ENCODE measurements at regions not wholly inside any gene's neighbourhood (a gene's known extent, or its start where the extent isn't known, plus 50 kb on each side); places are given as distances from the start of the nearest gene placed in this dataset.
"Not testable (repeated sequence)": the region's sequence is repeated elsewhere in the genome, so short reads cannot be mapped to it uniquely, and the experiment has no call there.

DNA sequence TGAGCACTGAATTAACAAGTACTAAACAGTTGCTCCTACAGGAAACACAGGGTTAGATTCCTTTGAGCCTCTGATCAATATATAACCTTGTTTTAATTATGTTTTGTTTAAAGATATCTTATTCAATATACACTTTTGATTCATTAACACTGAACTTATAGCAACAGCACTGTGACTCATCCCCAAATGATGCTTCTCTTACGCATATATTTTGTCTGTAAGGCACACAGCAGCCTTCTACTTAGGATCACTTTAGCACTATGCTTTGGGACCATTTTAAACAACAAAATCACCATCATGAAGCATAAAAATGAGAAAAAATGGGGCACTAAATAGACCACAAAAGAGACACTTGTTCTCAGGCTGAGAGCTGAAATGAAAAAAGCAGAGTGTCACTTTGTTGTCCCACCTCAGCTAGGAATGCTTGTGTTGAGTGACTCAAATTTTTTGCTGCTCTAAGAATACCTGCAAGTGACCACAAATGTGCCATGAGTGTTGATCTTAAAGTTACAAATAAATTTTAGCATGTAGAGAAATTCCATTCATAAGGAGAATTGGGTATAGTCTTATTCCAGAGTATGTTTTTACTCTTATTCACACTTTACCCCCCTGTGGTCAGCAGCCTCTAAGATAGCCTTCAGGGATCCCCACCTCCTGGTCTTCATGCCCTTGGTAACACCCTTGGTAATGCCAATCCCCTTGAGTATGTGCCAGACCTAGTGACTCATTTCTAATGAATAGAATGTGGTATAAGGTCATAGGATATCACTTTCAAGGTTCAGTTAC is 252.7 kb upstream of the IL12B start:
- H3K27me3 Mint-ChIP-seq (ENCODE audit: low read depth), result no peaks in the 10 kb centered on the region
- intact Hi-C loops (cut with micrococcal nuclease), result no loop called here
- peaks cover 3% of the 10 kb centered on the region for H3K9me3 Mint-ChIP-seq
- no peak for DNase-seq
- no peaks in the 10 kb centered on the region for H3K36me3 Mint-ChIP-seq (ENCODE audit: low read depth)
- no peaks in the 10 kb centered on the region for H3K4me1 Mint-ChIP-seq (ENCODE audit: low read depth)
- H3K4me3 Mint-ChIP-seq, result no peak overlapping the region
- H3K27ac Mint-ChIP-seq, result no peak overlapping the region
- CTCF ChIA-PET, result no interaction called here

DNA sequence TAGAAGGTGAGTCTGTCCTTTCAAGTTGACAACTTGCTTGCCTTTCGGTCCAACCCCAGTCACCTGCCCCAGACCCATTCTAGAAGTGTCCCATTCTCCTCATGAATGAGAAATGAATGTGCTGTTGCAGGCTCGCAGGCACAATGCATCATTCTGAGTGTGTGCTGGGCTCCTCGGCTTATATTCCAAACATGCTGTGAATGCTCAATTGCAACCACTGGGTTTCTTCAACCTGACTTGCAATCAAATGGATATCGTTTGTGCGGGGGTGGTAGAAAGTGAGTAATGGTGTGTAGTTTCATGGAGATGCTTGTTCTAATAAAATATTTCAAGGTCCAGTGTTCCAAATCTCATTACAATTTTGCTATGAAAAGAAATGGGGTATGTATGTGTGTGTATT is 256.6 kb upstream of the IL12B start:
- intact Hi-C loops (cut with micrococcal nuclease), result no loop called here
- DNase-seq, result no peak
- H3K36me3 Mint-ChIP-seq (ENCODE audit: low read depth), result no peaks in the 10 kb centered on the region
- H3K4me1 Mint-ChIP-seq (ENCODE audit: low read depth), result no peaks in the 10 kb centered on the region
- H3K27me3 Mint-ChIP-seq (ENCODE audit: low read depth), result no peaks in the 10 kb centered on the region
- H3K4me3 Mint-ChIP-seq, result no peak overlapping the region
- H3K27ac Mint-ChIP-seq, result no peak overlapping the region
- H3K9me3 Mint-ChIP-seq, result peaks cover 3% of the 10 kb centered on the region
- CTCF ChIA-PET, result interaction anchor here (0.6 kb wide), 1 partner anchor 1638 kb away, joined by 6 read pairs; no protein-coding TSS in a partner anchor

DNA sequence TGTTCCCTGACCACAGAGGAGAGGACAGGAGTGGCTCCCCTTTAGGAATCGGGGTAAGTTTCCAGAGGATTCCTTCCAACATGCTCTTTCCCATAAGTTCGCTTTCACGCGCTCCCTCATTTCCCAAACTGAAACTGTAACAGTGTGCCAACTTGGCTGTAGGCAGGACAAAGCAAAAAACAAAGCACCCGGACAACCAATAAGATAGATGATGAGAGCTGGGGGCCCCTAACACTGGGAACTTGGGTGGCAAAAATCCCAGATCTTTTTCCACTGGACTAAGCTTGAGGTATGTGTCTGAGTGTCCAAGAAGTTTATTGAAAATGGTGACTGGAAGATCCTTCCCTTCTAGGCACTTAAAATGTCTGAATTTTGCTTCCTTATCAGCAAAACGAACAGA is 258.7 kb upstream of the IL12B start:
- no peaks in the 10 kb centered on the region for H3K9me3 Mint-ChIP-seq
- DNase-seq, result no peak
- intact Hi-C loops (cut with micrococcal nuclease), result no loop called here
- no peaks in the 10 kb centered on the region for H3K36me3 Mint-ChIP-seq (ENCODE audit: low read depth)
- no peak overlapping the region for H3K27ac Mint-ChIP-seq
- H3K4me3 Mint-ChIP-seq, result no peak overlapping the region
- CTCF ChIA-PET, result no interaction called here
- no peaks in the 10 kb centered on the region for H3K27me3 Mint-ChIP-seq (ENCODE audit: low read depth)
- H3K4me1 Mint-ChIP-seq (ENCODE audit: low read depth), result no peaks in the 10 kb centered on the region

DNA sequence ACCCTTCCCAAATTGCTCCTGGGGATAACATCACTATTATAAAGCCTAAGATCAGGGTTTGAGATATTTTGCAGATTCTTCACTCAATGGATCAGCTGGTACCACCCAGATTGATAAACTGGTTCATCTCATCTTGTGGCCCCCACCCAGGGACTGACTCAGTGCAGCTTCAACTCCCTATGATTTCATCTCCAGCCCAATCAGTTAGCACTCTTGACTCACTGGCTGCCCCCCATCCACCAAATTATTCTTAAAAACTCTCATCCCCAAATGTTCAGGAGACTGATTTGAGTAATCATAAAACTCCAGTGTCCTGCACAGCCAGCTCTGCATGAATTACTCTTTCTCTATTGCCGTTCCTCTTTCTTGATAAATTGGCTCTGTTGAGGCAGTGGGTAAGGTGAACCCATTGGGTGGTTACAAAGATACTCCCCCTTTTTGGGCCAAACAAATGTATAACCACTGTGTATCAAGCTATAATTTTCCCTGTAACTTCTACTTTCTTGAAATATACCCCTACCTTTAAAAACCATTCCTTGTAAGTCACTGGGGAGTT is 263.3 kb upstream of the IL12B start:
- no peak overlapping the region for H3K27ac Mint-ChIP-seq
- DNase-seq, result no peak
- no peak overlapping the region for H3K4me3 Mint-ChIP-seq
- H3K36me3 Mint-ChIP-seq (ENCODE audit: low read depth), result peaks cover 5% of the 10 kb centered on the region
- no peaks in the 10 kb centered on the region for H3K4me1 Mint-ChIP-seq (ENCODE audit: low read depth)
- intact Hi-C loops (cut with micrococcal nuclease), result no loop called here
- CTCF ChIA-PET, result no interaction called here
- peaks cover 11% of the 10 kb centered on the region for H3K9me3 Mint-ChIP-seq
- H3K27me3 Mint-ChIP-seq (ENCODE audit: low read depth), result peaks cover 2% of the 10 kb centered on the region

DNA sequence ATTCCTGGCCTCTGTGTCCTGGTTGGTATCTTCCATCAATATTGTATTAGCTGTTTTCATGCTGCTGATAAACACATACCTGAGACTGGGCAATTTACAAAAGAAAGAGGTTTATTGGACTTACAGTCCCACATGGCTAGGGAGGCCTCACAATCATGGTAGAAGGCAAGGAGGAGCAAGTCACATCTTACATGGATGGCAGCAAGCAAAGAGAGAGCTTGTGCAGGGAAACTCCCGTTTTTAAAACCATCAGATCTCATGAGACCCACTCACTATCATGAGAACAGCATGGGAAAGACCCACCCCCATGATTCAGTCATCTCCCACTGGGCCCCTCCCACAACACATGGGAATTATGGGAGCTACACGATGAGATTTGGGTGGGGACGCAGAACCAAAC is 265.3 kb upstream of the IL12B start:
- H3K27me3 Mint-ChIP-seq (ENCODE audit: low read depth); DNase-seq; H3K36me3 Mint-ChIP-seq (ENCODE audit: low read depth); H3K27ac Mint-ChIP-seq; H3K4me1 Mint-ChIP-seq (ENCODE audit: low read depth); H3K4me3 Mint-ChIP-seq; CTCF ChIA-PET; intact Hi-C loops (cut with micrococcal nuclease): not testable (repeated sequence)
- peaks cover 11% of the 10 kb centered on the region for H3K9me3 Mint-ChIP-seq

DNA sequence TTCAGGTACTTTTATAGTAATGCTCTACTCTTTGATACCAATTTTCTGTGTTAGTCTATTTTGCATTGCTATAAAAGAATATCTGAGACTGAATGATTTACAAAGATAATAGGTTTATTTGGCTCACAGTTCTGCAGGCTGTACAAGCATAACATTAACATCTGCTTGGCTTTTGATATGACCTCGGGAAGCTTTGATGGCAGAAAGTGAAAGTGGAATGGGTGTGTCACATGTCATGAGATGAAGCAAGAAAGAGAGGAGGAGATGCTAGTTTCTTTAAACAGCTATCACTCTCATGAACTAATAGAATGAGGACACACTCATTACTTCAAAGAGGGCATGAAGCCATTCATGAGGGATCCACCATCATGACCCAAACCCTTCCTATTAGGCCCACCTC is 270.9 kb upstream of the IL12B start:
- peak; percentile 37 for DNase-seq
- Mint-ChIP-seq H3K27me3 (ENCODE audit: low read depth) (peaks cover 2% of the 10 kb centered on the region), H3K9me3 (peaks cover 20% of the 10 kb centered on the region), H3K4me1 (ENCODE audit: low read depth) (peaks cover 8% of the 10 kb centered on the region), H3K27ac (no peak overlapping the region), H3K36me3 (ENCODE audit: low read depth) (peaks cover 7% of the 10 kb centered on the region), H3K4me3 (no peak overlapping the region)
- intact Hi-C loops (cut with micrococcal nuclease), result loop anchor here (2.0 kb wide), 1 partner anchor 194 kb away; no protein-coding TSS in a partner anchor
- CTCF ChIA-PET, result no interaction called here

DNA sequence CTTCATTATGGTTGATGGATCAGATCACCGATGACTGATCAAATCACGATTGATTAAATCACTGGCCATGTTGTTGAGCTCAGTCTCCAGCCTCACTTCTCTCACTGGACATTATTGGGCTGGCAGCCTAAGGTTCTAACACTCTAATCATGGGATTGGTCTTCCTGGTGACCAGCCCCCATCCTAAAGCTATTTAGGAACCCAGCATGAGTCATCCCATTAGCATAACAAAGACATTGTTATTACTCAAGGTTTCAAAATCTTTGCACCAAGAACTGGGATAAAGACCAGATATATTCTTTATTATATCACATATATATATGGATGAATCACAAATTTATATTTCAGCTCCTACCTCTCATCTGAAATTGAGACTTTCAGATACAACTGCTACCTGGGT is 272.1 kb upstream of the IL12B start:
- H3K27me3 Mint-ChIP-seq (ENCODE audit: low read depth), result peaks cover 2% of the 10 kb centered on the region
- H3K36me3 Mint-ChIP-seq (ENCODE audit: low read depth), result peaks cover 5% of the 10 kb centered on the region
- H3K4me1 Mint-ChIP-seq (ENCODE audit: low read depth), result peaks cover 15% of the 10 kb centered on the region
- H3K27ac Mint-ChIP-seq, result no peak overlapping the region
- peaks cover 16% of the 10 kb centered on the region for H3K9me3 Mint-ChIP-seq
- CTCF ChIA-PET, result no interaction called here
- DNase-seq, result no peak
- no peak overlapping the region for H3K4me3 Mint-ChIP-seq
- intact Hi-C loops (cut with micrococcal nuclease), result no loop called here

DNA sequence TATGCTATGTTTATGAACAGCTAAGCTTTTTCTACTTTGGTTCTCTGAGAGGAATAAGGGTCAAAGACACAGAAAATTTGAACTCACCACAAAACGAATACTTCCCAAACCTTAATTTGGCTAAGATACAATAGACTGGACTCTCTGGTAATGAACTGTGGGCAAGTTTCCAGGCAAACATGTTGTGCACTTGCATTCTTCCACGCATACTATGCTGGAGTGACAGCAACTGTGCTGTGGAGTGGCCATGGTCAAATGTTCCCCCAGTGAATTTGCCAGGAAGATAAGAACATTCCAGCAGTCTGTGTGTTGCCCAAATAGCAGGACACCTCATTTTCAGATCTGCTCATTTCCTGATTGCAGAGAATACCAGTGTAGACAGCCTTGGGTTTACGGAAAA is 275.3 kb upstream of the IL12B start:
- peaks cover 16% of the 10 kb centered on the region for H3K9me3 Mint-ChIP-seq

DNA sequence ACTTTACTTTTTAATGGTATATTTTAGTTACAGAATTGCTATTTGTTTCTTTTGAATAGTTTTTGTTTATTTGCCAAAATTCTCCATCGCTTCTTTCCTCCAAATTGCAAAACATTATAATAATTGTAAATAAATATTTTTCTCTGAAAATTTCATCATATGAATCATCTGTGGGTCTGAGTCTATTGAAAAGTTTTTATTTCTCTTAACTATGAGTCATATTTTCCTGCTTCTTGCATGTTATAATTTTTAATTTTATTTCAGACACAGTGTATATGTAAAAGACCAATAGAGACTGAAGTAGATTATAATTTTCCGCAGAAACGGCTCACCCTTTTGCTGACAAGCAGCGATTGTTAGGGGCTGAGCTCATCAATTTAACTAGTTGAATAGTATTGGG is 279.1 kb upstream of the IL12B start:
- H3K9me3 Mint-ChIP-seq, result peaks cover 1% of the 10 kb centered on the region
- no peak overlapping the region for H3K27ac Mint-ChIP-seq

More for the DNA sequence above, 275.3 kb upstream of the IL12B start:
- Mint-ChIP-seq H3K36me3 (ENCODE audit: low read depth) (peaks cover 4% of the 10 kb centered on the region), H3K4me3 (no peak overlapping the region), H3K27me3 (ENCODE audit: low read depth) (no peaks in the 10 kb centered on the region), H3K4me1 (ENCODE audit: low read depth) (peaks cover 27% of the 10 kb centered on the region), H3K27ac (no peak overlapping the region)
- intact Hi-C loops (cut with micrococcal nuclease), result no loop called here
- DNase-seq, result no peak
- CTCF ChIA-PET, result interaction anchor here (0.6 kb wide), 1 partner anchor 396 kb away, joined by 3 read pairs; no protein-coding TSS in a partner anchor

DNA sequence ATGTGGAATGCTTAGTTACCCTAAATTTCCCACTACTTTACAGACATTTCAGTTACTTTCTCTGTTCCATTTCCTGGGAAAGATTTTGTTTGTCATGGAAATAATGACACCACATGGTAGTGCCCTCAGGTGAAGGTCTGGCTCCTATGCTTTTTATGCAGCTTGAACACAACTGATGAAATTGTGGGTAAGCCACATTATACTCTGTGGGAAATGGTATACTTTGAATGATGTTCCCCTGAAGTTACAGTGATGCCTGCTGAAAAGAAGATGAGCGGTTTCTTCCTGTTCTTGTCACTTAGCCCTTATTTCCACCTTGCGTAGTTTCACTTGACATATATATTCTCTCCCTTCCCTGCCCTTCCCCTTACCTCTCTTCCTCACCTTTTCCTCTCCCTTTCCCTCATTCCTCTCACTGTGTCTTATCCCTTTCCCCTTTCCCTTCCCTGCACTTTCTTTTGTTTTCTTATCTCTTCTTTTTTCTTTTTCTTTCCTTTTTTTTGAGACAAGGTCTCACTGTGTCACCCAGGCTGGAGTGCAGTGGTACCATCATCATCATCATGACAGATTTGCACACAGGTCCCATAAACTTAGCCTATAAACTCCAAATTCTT is 280.8 kb upstream of the IL12B start:
- DNase-seq, result no peak
- Mint-ChIP-seq H3K27ac (no peak overlapping the region), H3K27me3 (ENCODE audit: low read depth) (no peaks in the 10 kb centered on the region), H3K9me3 (peaks cover 1% of the 10 kb centered on the region), H3K4me3 (no peak overlapping the region), H3K36me3 (ENCODE audit: low read depth) (no peaks in the 10 kb centered on the region), H3K4me1 (ENCODE audit: low read depth) (peaks cover 28% of the 10 kb centered on the region)
- intact Hi-C loops (cut with micrococcal nuclease), result no loop called here
- CTCF ChIA-PET, result no interaction called here

More for the DNA sequence above, 279.1 kb upstream of the IL12B start:
- CTCF ChIA-PET, result no interaction called here
- intact Hi-C loops (cut with micrococcal nuclease), result no loop called here
- Mint-ChIP-seq H3K4me3 (no peak overlapping the region), H3K4me1 (ENCODE audit: low read depth) (peaks cover 28% of the 10 kb centered on the region), H3K36me3 (ENCODE audit: low read depth) (no peaks in the 10 kb centered on the region), H3K27me3 (ENCODE audit: low read depth) (no peaks in the 10 kb centered on the region)
- DNase-seq, result no peak

DNA sequence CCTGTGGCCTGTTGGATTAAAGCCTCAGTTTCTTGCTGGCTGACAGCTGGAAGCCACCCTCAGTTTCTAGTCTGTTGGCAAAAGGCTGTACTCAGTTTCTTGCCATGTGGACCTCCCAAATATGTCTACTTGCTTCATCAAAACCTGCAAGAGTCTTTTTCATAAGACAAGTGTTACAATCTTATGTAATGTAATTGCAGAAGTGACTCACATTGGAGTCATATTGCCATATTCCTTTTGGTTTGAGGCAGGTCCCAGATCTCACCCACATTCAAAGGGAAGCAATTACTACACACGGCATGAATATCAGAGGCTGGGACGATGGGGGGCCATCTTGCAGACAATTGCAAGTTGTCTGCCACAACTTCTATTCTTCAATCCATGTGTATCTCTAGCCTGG is 286.7 kb upstream of the IL12B start:
- no peak overlapping the region for H3K4me3 Mint-ChIP-seq
- peaks cover 3% of the 10 kb centered on the region for H3K27me3 Mint-ChIP-seq (ENCODE audit: low read depth)
- no peaks in the 10 kb centered on the region for H3K4me1 Mint-ChIP-seq (ENCODE audit: low read depth)
- peaks cover 3% of the 10 kb centered on the region for H3K9me3 Mint-ChIP-seq
- H3K36me3 Mint-ChIP-seq (ENCODE audit: low read depth), result no peaks in the 10 kb centered on the region
- no peak for DNase-seq
- no peak overlapping the region for H3K27ac Mint-ChIP-seq
- intact Hi-C loops (cut with micrococcal nuclease), result no loop called here
- CTCF ChIA-PET, result no interaction called here

DNA sequence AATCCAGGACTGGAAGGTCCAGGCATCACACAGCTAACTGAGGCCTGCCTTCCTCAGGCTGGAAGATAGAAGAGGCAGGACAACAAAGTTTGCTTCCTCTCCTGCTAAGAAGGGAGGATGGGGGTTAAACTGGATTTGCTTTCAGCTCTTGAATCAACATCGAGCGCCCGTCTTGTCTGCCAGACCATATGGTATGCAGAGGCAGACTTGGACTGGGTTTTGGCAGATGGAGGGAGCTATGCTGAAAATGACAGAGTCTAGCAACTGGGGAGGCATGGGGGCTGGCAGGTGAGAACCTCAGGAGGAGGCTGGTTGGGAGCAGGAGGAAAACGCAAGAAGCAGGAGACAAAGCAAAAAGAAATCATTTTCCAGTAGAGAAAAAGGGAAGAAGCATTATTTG is 289.5 kb upstream of the IL12B start:
- H3K27me3 Mint-ChIP-seq (ENCODE audit: low read depth), result peaks cover 8% of the 10 kb centered on the region
- H3K4me1 Mint-ChIP-seq (ENCODE audit: low read depth), result no peaks in the 10 kb centered on the region
- H3K9me3 Mint-ChIP-seq, result peaks cover 10% of the 10 kb centered on the region
- H3K27ac Mint-ChIP-seq, result no peak overlapping the region
- H3K36me3 Mint-ChIP-seq (ENCODE audit: low read depth), result no peaks in the 10 kb centered on the region
- H3K4me3 Mint-ChIP-seq, result no peak overlapping the region
- DNase-seq, result no peak
- intact Hi-C loops (cut with micrococcal nuclease), result no loop called here
- CTCF ChIA-PET, result no interaction called here

All from activated naive CD4-positive, alpha-beta T cell treated with anti-CD3 and anti-CD28 coated beads for 36 hours (primary cell).